Natural killer cell (primary cell): ENCODE measurements at regions not wholly inside any gene's neighbourhood (a gene's known extent, or its start where the extent isn't known, plus 50 kb on each side); places are given as distances from the start of the nearest gene placed in this dataset.

ENCODE experiments used
- ATAC-seq, 3 donors: fragments of 150-1000 bp in 2 of 3; fragments of 200-7000 bp in 1 of 3; cut with Tn5 transposase; 1 replicate in 1 of 3; 2 replicates in 2 of 3; pipeline ENCODE4 v1.10.0; 2021; ENCODE audit warnings: mild to moderate bottlenecking in 2 of 3, moderate library complexity in 2 of 3
- DNase-seq, 2 donors: peaks; one replicate each; pipeline versions ENCODE4 v3.0.0 to v3.0.0-alpha.2; 2013 to 2021; ENCODE audit warnings: mixed read lengths in 1 of 2
- H3K27ac ChIP-seq: one replicate; pipeline ENCODE4 v1.5.1; 2013; ENCODE audit warnings: mild to moderate bottlenecking, low read length
- H3K27me3 ChIP-seq: one replicate; pipeline ENCODE4 v1.6.1; 2013; ENCODE audit warnings: low read length; ENCODE audit not compliant: control insufficient read depth, insufficient read depth
- H3K36me3 ChIP-seq: one replicate; pipeline ENCODE4 v1.6.1; 2013; ENCODE audit warnings: low read length; ENCODE audit not compliant: control insufficient read depth, insufficient read depth
- H3K4me1 ChIP-seq: one replicate; pipeline ENCODE4 v1.6.1; 2013; ENCODE audit warnings: low read length; ENCODE audit not compliant: control insufficient read depth, insufficient read depth
- H3K4me3 ChIP-seq: one replicate; pipeline ENCODE4 v1.5.1; 2013; ENCODE audit warnings: low read length
- H3K9me3 ChIP-seq: one replicate; pipeline ENCODE4 v1.6.1; 2013; ENCODE audit warnings: low read length; ENCODE audit not compliant: control insufficient read depth, insufficient read depth
- H3K27ac Mint-ChIP-seq, 2 donors: one replicate each; pipeline ENCODE4 v1.8.0; 2022; ENCODE audit warnings: mild to moderate bottlenecking in 2 of 2, mixed read lengths in 2 of 2, moderate library complexity in 1 of 2
- H3K27me3 Mint-ChIP-seq, 2 donors: one replicate each; pipeline ENCODE4 v1.8.0; 2022; ENCODE audit warnings: low read depth in 2 of 2, mixed read lengths in 2 of 2
- H3K36me3 Mint-ChIP-seq: one replicate; pipeline ENCODE4 v1.8.0; 2022; ENCODE audit warnings: mixed read lengths
- H3K4me1 Mint-ChIP-seq, 2 donors: one replicate each; pipeline ENCODE4 v1.8.0; 2022; ENCODE audit warnings: mixed read lengths in 2 of 2
- H3K4me3 Mint-ChIP-seq: one replicate; pipeline ENCODE4 v1.8.0; 2022; ENCODE audit warnings: mild to moderate bottlenecking, moderate library complexity, mixed read lengths
- H3K9me3 Mint-ChIP-seq, 2 donors: one replicate each; pipeline ENCODE4 v1.8.0; 2022; ENCODE audit warnings: mixed read lengths in 2 of 2
- CTCF ChIP-seq: fragments of 200-600 bp; IDR thresholded peaks from one replicate; pipeline ENCODE4 v1.8.0; 2022; ENCODE audit warnings: antibody characterized with exemption
- WGBS: methylation state at CpG from one replicate; pipeline ENCODE4 v1.1.7; 2013; ENCODE audit warnings: missing lambda C conversion rate; ENCODE audit not compliant: insufficient coverage; 5-methylcytosine and 5-hydroxymethylcytosine counted together
- intact Hi-C: fragments of 100-400 bp; cut with micrococcal nuclease; formaldehyde crosslinking; loops from one replicate; pipeline ENCODE4 v1.14.2; 2022

GRCh38 chr16:5200123-5200522, 102.5 kb upstream of the EEF2KMT start:
- no peaks in the 10 kb centered on the region for H3K36me3 Mint-ChIP-seq
- H3K27me3 Mint-ChIP-seq: peaks cover 0 to 8% of the 10 kb centered on the region in 2 donors
- Histone ChIP-seq H3K4me1 (no peaks in the 10 kb centered on the region), H3K36me3 (no peaks in the 10 kb centered on the region), H3K4me3 (no peak overlapping the region), H3K27ac (no peak overlapping the region), H3K9me3 (no peaks in the 10 kb centered on the region), H3K27me3 (no peaks in the 10 kb centered on the region)
- H3K4me1 Mint-ChIP-seq: no peaks in the 10 kb centered on the region
- H3K9me3 Mint-ChIP-seq: no peaks in the 10 kb centered on the region
- no peak overlapping the region for H3K4me3 Mint-ChIP-seq
- H3K27ac Mint-ChIP-seq: no peak overlapping the region
- TF ChIP-seq CTCF: no peak
- ATAC-seq (no peak), DNase-seq (no peak)
- intact Hi-C loops: no loop called here

- Histone ChIP-seq H3K27ac (no peak overlapping the region), H3K4me1 (no peaks in the 10 kb centered on the region), H3K9me3 (no peaks in the 10 kb centered on the region), H3K4me3 (no peak overlapping the region), H3K36me3 (no peaks in the 10 kb centered on the region), H3K27me3 (no peaks in the 10 kb centered on the region)
- 80% methylated on average over 3 of the region's 3 CpGs for WGBS
- ATAC-seq: no peak
- H3K9me3 Mint-ChIP-seq: no peaks in the 10 kb centered on the region
- no peaks in the 10 kb centered on the region for H3K4me1 Mint-ChIP-seq
- peaks cover 9 to 12% of the 10 kb centered on the region in 2 donors for H3K27me3 Mint-ChIP-seq
- no peak overlapping the region for H3K27ac Mint-ChIP-seq
- no peak for TF ChIP-seq CTCF
- no peaks in the 10 kb centered on the region for H3K36me3 Mint-ChIP-seq
- H3K4me3 Mint-ChIP-seq: no peak overlapping the region
- DNase-seq: no peak
- intact Hi-C loops: no loop called here
These were observed 98.6 kb upstream of the EEF2KMT start for GRCh38 chr16:5196204-5196603.

GRCh38 chr16:5193861-5194260, 96.3 kb upstream of the EEF2KMT start:
- 82% methylated on average over 8 of the region's 11 CpGs for WGBS

More at GRCh38 chr16:5193861-5194260, 96.3 kb upstream of the EEF2KMT start:
- Histone ChIP-seq H3K27ac (no peak overlapping the region), H3K27me3 (no peaks in the 10 kb centered on the region), H3K36me3 (no peaks in the 10 kb centered on the region), H3K4me1 (no peaks in the 10 kb centered on the region), H3K4me3 (no peak overlapping the region), H3K9me3 (no peaks in the 10 kb centered on the region)
- no peak for ATAC-seq
- Mint-ChIP-seq H3K4me1 (no peaks in the 10 kb centered on the region), H3K36me3 (no peaks in the 10 kb centered on the region), H3K27ac (no peak overlapping the region), H3K9me3 (no peaks in the 10 kb centered on the region), H3K4me3 (no peak overlapping the region), H3K27me3 (peaks cover 9 to 12% of the 10 kb centered on the region in 2 donors)
- no peak for DNase-seq
- intact Hi-C loops: no loop called here
- TF ChIP-seq CTCF: no peak
